Fibroblast of mammary gland (primary cell): ENCODE measurements at regions not wholly inside any gene's neighbourhood (a gene's known extent, or its start where the extent isn't known, plus 50 kb on each side); places are given as distances from the start of the nearest gene placed in this dataset.
"Not testable (repeated sequence)": the region's sequence is repeated elsewhere in the genome, so short reads cannot be mapped to it uniquely, and the experiment has no call there.

Experiments used
- DNase-seq: peaks from one replicate; pipeline ENCODE4 v3.0.0-alpha.2; 2010; ENCODE audit warnings: low read depth
- H3K4me3 ChIP-seq: 2 replicates; pipeline ENCODE4 v1.5.1; 2011; ENCODE audit warnings: low read depth, mild to moderate bottlenecking, low read length, moderate library complexity; ENCODE audit not compliant: control insufficient read depth
- TF ChIP-seq, protein P1 (sequence below): conservative IDR thresholded peaks from 2 replicates; pipeline ENCODE4 v1.5.1; 2011; ENCODE audit warnings: low read depth, low read length, inconsistent platforms; ENCODE audit not compliant: control insufficient read depth, insufficient read depth

DNA sequence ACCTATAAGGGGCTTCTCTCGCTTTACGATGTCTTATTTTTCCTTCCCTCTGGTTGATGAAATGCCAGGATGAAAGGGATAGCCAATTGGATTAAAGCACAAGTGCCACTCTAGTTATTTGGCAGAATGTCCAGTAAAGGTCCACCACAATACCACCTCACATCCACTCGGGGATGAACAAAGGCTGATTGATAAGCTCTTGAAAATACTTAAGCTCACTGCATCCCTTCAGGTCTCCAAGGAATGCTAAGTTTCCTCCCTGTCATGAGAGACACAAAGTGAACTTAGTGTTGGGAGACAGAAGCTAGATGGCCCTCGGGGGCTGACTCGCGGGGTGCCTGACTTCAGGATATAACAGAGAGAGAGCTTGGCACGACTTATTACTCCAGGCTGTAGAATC is 185.9 kb upstream of the ZNF644 start:
- not testable (repeated sequence) for DNase-seq

DNA sequence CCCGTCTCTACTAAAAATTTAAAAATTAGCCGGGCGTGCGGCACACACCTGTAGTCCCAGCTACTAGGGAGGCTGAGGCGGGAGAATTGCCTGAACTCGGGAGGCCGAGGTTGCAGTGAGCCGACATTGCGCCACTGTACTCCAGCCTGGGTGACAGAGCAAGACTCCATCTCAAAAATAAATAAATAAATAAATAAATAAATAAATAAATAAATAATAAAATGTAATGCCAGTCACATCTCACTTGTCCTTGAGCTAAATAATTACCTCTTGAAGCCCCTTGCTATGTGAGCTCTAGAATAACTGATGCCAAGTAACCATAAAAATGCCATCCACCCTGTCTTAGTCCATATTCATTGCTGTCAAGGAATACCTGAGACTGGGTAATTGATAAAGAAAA is 182.3 kb upstream of the ZNF644 start:
- H3K4me3 ChIP-seq, DNase-seq: not testable (repeated sequence)

More for the DNA sequence above, 185.9 kb upstream of the ZNF644 start:
- not testable (repeated sequence) for H3K4me3 ChIP-seq

DNA sequence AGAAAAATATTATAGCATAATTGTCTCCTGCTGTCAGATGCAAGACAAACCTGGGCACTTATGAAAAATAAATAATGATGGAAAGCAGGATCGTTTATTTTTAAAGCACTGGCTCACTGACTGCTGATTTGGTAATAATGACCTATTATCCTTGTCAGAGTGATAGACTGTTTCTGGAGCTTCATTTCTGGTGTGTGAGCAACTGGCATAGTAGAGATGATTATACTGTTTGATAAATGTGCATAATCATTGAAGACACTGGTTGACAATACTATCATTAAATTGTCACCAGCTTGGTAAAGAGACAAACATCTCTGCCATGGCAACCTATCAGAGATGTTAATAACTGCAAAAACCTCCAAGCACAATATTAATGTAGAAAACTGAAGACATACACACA is 179.9 kb upstream of the ZNF644 start:
- DNase-seq = no peak
- TF ChIP-seq, protein P1, sequence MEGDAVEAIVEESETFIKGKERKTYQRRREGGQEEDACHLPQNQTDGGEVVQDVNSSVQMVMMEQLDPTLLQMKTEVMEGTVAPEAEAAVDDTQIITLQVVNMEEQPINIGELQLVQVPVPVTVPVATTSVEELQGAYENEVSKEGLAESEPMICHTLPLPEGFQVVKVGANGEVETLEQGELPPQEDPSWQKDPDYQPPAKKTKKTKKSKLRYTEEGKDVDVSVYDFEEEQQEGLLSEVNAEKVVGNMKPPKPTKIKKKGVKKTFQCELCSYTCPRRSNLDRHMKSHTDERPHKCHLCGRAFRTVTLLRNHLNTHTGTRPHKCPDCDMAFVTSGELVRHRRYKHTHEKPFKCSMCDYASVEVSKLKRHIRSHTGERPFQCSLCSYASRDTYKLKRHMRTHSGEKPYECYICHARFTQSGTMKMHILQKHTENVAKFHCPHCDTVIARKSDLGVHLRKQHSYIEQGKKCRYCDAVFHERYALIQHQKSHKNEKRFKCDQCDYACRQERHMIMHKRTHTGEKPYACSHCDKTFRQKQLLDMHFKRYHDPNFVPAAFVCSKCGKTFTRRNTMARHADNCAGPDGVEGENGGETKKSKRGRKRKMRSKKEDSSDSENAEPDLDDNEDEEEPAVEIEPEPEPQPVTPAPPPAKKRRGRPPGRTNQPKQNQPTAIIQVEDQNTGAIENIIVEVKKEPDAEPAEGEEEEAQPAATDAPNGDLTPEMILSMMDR = no peak
- no peak overlapping the region for H3K4me3 ChIP-seq

DNA sequence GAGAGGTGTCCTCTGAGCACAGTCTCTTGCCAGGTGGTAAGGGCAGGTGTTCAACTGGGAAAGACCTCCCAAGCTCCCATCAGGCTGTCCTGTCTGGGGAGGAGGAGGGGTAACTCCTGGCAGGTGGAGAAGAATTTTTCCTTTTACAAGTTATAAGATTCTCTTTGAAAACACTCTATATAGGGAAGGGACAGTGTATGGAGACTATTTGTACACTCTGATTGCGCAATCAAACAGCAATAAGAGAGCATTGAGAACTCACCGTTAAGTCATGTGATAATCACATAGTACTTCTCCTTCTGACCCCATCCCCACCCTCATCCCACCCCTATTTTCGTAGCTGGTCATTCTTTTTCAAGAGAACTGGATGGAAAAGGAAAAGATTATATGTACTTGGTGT is 179.3 kb upstream of the ZNF644 start:
- TF ChIP-seq, protein P1 = no peak
- H3K4me3 ChIP-seq = no peak overlapping the region
- no peak for DNase-seq

DNA sequence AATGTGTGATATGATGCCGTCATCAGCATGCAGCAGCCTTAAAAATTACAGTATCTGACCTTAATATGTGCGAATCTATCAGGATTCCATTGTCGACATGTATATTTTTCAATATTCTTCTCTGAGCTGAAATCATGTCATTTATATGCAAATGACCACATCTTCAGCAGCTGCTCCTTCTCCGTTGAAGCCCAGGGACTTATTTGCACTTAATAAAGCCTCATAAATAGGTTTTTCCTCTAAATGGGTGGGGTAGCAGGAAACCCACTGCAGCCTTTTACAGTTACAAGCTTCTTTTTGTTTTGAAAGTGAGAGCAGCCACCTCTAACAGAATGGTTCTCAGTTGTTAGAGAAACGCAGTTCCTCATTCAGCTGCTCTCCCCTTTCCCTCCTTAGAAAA is 178.8 kb upstream of the ZNF644 start:
- no peak for DNase-seq
- TF ChIP-seq, protein P1 = no peak
- H3K4me3 ChIP-seq = no peak overlapping the region

DNA sequence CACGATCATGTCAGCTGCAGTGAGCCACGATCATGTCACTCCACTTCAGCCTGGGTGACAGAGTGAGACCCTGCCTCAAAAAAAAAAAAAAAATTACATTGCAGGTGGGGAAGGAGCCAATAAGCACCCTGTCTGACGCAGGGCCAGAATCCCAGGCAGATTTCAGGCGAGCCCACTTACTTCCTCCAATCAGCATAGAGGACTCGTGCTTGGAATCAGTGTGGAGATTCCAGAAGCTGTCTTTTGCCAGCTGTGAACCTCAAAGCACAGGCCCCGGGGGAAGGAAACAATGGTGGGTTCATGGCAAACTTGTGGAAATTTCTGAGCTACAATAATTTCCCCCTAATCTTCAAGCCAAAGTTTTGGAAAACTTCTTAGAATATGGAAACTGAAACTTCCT is 178.2 kb upstream of the ZNF644 start:
- TF ChIP-seq, protein P1 = no peak
- DNase-seq = no peak
- H3K4me3 ChIP-seq = no peak overlapping the region

DNA sequence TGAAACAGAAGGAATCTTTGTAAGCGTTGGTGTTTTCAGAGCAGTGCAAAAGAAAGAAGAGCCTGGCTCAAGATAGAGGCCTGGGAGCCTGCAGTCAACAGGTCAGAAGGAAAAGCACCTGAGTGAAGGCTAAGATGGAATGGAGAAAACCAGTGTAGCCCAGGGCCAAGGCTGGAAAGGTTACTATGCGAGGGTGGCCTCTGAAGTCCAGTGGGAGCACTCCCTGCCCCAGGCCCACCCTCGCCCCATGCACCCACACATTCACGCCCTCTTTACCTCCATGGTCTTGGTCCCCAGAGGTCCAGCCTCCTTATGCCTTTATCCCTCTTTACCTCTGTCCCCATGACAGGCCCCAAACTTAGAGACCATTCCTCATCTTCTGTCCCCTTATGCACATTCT is 169.2 kb upstream of the ZNF644 start:
- H3K4me3 ChIP-seq = no peak overlapping the region
- DNase-seq = no peak
- TF ChIP-seq, protein P1 = no peak

DNA sequence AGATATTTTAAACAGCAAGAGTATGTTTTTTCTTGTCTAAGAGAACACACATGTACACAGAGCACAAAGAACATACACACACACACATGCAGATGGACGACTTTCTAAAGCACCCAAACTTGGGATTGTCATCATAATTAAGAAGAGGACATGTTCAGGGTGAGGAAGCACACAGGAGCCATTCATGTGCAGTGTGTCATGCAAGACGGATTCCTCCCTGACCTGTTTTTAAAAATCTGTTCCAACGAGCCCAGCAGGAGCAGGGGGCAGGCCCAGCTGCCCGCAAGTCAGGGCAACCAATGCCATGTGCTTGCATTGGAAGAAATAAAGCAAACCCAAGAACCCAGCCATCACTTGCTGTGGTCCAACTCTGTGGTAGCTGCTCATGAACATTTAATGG is 167.3 kb upstream of the ZNF644 start:
- TF ChIP-seq, protein P1 = no peak
- H3K4me3 ChIP-seq = no peak overlapping the region
- DNase-seq = no peak

DNA sequence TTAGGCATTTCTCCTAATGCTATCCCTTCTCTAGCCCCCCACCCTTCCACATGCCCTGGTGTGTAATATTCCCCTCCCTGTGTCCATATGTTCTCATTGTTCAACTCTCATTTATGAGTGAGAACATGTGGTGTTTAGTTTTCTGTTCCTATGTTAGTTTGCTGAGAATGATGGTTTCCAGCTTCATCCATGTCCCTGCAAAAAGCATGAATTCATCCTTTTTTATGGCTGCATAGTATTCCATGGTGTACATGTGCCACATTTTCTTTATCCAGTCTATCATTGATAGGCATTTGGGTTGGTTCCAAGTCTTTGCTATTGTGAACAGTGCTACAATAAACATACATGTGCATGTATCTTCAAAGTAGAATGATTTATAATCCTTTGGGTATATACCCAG is 161.0 kb upstream of the ZNF644 start:
- DNase-seq, H3K4me3 ChIP-seq: not testable (repeated sequence)
